ENCODE measurements at regions not wholly inside any gene's neighbourhood (a gene's known extent, or its start where the extent isn't known, plus 50 kb on each side); places are given as distances from the start of the nearest gene placed in this dataset.
"Not testable (repeated sequence)": the region's sequence is repeated elsewhere in the genome, so short reads cannot be mapped to it uniquely, and the experiment has no call there.

DNA sequence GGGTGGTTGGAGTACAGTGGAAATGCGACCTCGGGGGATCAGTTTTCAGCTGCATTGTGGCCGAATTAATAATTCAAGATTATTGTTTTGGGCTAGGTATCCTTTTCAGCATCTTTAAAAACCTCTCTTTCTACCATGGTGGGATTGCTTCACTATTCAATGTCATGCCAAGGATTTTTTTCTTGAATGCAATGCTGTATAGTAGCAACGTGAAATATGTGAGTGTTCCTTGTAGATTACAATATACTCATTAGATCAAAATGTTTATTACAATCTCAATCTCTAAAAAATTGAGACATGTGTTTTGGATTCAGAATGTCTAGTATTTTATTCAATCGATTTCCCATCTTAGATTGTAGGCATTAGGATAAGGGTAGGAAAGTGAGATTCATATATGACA is 586.5 kb upstream of the TBL1XR1 start:
- DNase-seq (ENCODE audit: low spot score) = no peak
- ATAC-seq (ENCODE audit: low FRiP score) = no peak
- TF ChIP-seq CTCF (IDR thresholded peaks at IDR 0.05) = no peak

GRCh38 chr3:177787279-177788041 is 590.2 kb upstream of the TBL1XR1 start:
- TF ChIP-seq CTCF (IDR thresholded peaks at IDR 0.05) = no peak
- no peak for DNase-seq (ENCODE audit: low spot score)
- ATAC-seq (ENCODE audit: low FRiP score) = no peak

GRCh38 chr3:177789500-177789899 is 592.2 kb upstream of the TBL1XR1 start:
- ATAC-seq (ENCODE audit: low FRiP score) (no peak), DNase-seq (ENCODE audit: low spot score) (no peak)
- no peak for TF ChIP-seq CTCF (IDR thresholded peaks at IDR 0.05)

DNA sequence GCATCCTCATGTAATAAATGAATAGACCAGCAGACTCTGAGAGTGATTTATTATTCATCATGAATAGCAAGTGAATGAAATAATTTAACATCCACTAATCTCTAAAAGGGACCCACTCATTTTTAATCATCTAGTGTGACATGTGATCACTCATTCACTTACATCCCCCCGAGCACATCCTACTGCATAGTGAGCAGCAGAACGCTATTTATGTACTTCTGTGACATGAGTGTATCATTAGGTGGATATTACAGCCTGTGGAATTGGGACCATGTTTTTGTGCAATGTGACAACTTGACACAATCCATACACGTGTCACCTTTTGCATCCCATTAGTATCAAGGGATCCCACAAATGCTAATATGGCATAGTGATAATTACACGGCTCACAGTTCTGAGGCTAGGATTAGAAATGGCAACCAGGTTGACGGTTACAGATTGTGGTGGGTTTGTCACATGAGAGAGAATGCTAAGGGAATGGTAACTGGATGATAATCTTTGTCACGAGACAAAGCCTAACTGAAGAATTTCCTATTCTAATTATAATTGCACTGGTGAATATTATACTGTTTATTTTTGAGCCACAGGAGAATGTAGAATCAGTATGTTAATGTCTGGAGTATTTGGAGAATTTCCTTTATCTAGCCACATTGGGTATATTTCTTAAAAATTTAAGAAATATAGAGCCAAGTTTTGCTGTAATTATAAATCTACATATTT is 595.2 kb upstream of the TBL1XR1 start:
- ATAC-seq (ENCODE audit: low FRiP score) (no peak), DNase-seq (ENCODE audit: low spot score) (no peak)
- TF ChIP-seq CTCF (IDR thresholded peaks at IDR 0.05) = no peak

DNA sequence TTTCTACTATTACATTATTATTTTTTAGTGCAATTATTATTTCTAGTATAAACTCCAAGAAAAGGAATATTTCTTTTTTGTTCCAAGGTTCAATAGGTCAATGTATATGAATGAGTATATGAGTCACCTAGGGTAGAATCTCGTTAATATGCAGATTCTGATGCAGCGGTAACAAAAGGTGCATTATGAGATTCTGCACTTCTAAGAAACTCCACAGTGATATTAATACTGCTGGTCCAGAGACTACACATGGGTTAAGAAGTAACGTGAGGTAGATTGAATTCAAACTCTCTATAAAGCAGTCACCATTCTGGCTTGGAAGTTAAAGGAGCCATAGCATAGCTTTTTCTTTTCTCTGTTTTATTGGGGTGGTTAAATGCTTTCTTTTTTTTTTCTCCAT is 596.2 kb upstream of the TBL1XR1 start:
- no peak for TF ChIP-seq CTCF (IDR thresholded peaks at IDR 0.05)

GRCh38 chr3:177795216-177795615 is 597.9 kb upstream of the TBL1XR1 start:
- TF ChIP-seq CTCF (IDR thresholded peaks at IDR 0.05) = no peak
- no peak for ATAC-seq (ENCODE audit: low FRiP score)
- no peak for DNase-seq (ENCODE audit: low spot score)

More for the DNA sequence above, 596.2 kb upstream of the TBL1XR1 start:
- no peak for DNase-seq (ENCODE audit: low spot score)
- ATAC-seq (ENCODE audit: low FRiP score) = no peak

GRCh38 chr3:177795859-177796258 is 598.6 kb upstream of the TBL1XR1 start:
- ATAC-seq (ENCODE audit: low FRiP score) = no peak
- no peak for TF ChIP-seq CTCF (IDR thresholded peaks at IDR 0.05)

DNA sequence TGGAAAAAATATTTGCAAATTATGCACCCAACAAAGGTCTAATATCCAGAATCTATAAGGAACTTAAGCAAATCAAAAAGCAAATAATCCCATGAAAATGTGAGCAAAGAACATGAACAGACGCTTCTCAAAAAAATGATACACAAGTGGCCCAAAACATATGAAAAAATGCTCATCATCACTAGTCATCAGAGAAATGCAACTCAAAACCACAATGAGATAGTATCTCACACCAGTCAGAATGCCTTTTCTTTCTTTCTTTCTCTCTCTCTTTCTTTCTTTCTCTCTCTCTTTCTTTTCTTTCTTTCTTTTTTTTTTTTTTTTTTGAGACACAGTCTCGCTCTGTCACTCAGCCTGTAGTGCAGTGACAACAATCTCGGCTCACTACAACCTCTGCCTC is 602.9 kb upstream of the TBL1XR1 start:
- not testable (repeated sequence) for DNase-seq (ENCODE audit: low spot score)

More at GRCh38 chr3:177795859-177796258, 598.6 kb upstream of the TBL1XR1 start:
- no peak for DNase-seq (ENCODE audit: low spot score)

More for the DNA sequence above, 602.9 kb upstream of the TBL1XR1 start:
- ATAC-seq (ENCODE audit: low FRiP score) = not testable (repeated sequence)

Data from omental fat pad (tissue), 3 donors.